Ascending aorta (tissue), 2 donors: ENCODE measurements at regions not wholly inside any gene's neighbourhood (a gene's known extent, or its start where the extent isn't known, plus 50 kb on each side); places are given as distances from the start of the nearest gene placed in this dataset.

Source experiments
- DNase-seq, 2 donors: peaks; one replicate each; pipeline ENCODE4 v3.0.0-alpha.2; 2019; ENCODE audit warnings: low spot score in 2 of 2
- H3K27ac ChIP-seq, 2 donors: fragments of 200-600 bp; sonication (generic); one replicate each; pipeline ENCODE4 v1.5.1; 2016 to 2017; ENCODE audit warnings: mild to moderate bottlenecking in 1 of 2
- H3K27me3 ChIP-seq: fragments of 200-600 bp; sonication (generic); one replicate; pipeline ENCODE4 v1.5.1; 2017
- H3K36me3 ChIP-seq, 2 donors: fragments of 200-600 bp; sonication (generic); one replicate each; pipeline ENCODE4 v1.5.1; 2016
- H3K4me1 ChIP-seq, 2 donors: fragments of 200-600 bp; sonication (generic); one replicate each; pipeline ENCODE4 v1.5.1; 2016 to 2017; ENCODE audit warnings: mild to moderate bottlenecking in 1 of 2
- H3K4me3 ChIP-seq, 2 donors: fragments of 200-600 bp; sonication (generic); one replicate each; pipeline ENCODE4 v1.5.1; 2016 to 2017; ENCODE audit warnings: mild to moderate bottlenecking in 1 of 2
- H3K9me3 ChIP-seq, 2 donors: fragments of 200-600 bp; sonication (generic); one replicate each; pipeline ENCODE4 v1.5.1; 2016
- intact Hi-C: fragments of 100-400 bp; cut with DNase I; formaldehyde crosslinking; loops from one replicate; pipeline ENCODE4 v1.15.1; 2023
- TF ChIP-seq, protein P1 (sequence below), 3 experiments: fragments of 200-600 bp in 2 of 3; fragments of 450-650 bp in 1 of 3; sonication (generic) in 2 of 3; IDR thresholded peaks; one replicate each; pipeline ENCODE4 v1.5.1; 2016 to 2019; ENCODE audit warnings: antibody characterized with exemption in 3 of 3, mild to moderate bottlenecking in 1 of 3, moderate library complexity in 1 of 3

DNA sequence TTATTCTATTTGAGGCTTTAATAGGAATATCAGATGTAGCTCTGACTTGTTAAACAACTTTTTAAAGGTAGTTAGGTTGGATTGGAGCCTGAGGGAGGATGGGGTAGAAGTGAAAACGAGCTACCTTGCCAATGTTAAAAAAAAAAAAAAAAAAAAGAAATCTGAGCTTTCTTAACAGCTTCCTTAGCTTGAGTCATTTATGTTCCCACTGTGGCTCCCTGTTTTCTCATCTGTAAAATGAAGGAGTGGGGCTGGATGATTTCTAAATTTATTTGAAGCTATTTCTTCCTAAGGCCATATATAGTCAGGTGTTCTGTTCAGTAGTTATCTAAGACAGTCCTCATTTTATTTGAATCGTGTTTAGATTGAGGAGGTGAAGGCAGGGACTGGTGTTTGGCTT is 105.7 kb downstream of the EDEM1 start:
- no peaks in the 10 kb centered on the region for H3K36me3 ChIP-seq
- no peaks in the 10 kb centered on the region for H3K9me3 ChIP-seq
- TF ChIP-seq, protein P1, sequence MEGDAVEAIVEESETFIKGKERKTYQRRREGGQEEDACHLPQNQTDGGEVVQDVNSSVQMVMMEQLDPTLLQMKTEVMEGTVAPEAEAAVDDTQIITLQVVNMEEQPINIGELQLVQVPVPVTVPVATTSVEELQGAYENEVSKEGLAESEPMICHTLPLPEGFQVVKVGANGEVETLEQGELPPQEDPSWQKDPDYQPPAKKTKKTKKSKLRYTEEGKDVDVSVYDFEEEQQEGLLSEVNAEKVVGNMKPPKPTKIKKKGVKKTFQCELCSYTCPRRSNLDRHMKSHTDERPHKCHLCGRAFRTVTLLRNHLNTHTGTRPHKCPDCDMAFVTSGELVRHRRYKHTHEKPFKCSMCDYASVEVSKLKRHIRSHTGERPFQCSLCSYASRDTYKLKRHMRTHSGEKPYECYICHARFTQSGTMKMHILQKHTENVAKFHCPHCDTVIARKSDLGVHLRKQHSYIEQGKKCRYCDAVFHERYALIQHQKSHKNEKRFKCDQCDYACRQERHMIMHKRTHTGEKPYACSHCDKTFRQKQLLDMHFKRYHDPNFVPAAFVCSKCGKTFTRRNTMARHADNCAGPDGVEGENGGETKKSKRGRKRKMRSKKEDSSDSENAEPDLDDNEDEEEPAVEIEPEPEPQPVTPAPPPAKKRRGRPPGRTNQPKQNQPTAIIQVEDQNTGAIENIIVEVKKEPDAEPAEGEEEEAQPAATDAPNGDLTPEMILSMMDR (IDR thresholded peaks at IDR 0.05): no peak
- intact Hi-C loops: no loop called here
- no peak overlapping the region for H3K27ac ChIP-seq
- H3K4me1 ChIP-seq: no peaks in the 10 kb centered on the region
- DNase-seq: no peak
- no peaks in the 10 kb centered on the region for H3K27me3 ChIP-seq
- H3K4me3 ChIP-seq: no peak overlapping the region

DNA sequence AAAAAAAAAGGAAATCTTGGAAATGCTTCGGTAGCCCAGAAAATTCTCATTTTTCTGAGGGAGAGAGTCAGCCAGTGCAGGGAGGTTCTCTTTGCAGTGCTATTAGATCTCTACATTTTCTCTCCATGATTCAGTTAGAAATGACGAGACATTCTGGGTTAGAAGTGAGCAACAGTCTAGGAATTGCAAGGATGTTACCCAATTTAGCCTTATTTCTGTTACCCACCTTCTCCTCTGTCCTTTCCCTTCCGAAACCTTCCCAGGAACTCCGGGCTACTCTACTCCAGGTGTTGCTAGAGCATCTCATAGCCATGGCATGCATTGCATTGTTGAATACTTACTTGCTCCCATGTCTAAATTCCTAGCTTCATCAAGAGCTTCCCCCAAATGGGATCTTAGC is 106.8 kb downstream of the EDEM1 start:
- no peak for DNase-seq
- H3K36me3 ChIP-seq: no peaks in the 10 kb centered on the region
- no peaks in the 10 kb centered on the region for H3K9me3 ChIP-seq
- TF ChIP-seq, protein P1 (IDR thresholded peaks at IDR 0.05): no peak
- no peak overlapping the region for H3K27ac ChIP-seq
- H3K27me3 ChIP-seq: no peaks in the 10 kb centered on the region
- no peak overlapping the region for H3K4me3 ChIP-seq
- intact Hi-C loops: no loop called here
- H3K4me1 ChIP-seq: no peaks in the 10 kb centered on the region

- Histone ChIP-seq H3K27me3 (no peaks in the 10 kb centered on the region), H3K4me3 (no peak overlapping the region), H3K4me1 (no peaks in the 10 kb centered on the region), H3K9me3 (no peaks in the 10 kb centered on the region), H3K36me3 (no peaks in the 10 kb centered on the region), H3K27ac (no peak overlapping the region)
- intact Hi-C loops: no loop called here
- TF ChIP-seq, protein P1 (IDR thresholded peaks at IDR 0.05): no peak
- DNase-seq: no peak
Measured at GRCh38 chr3:5295191-5295690, 107.7 kb downstream of the EDEM1 start.

DNA sequence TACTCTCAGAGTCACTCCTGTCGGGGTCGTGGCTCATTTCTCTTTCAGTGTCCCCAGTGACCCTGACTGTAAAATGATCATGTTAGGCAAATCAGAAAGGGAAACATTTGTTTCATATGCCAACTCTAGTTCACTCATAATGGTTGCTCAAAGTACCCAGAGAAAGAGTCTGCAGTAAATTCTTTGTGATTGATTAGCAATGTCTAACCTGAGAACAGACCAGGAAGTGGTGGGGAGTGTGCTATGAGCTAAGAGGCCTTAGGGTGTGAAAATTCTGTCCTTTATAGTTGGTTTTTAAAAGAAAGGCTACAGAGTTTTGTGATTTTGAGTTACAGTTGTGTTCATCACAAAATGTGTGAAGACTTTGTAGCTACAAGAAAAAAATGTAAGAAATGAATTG is 108.9 kb downstream of the EDEM1 start:
- DNase-seq: no peak
- no peak overlapping the region for H3K4me3 ChIP-seq
- H3K9me3 ChIP-seq: no peaks in the 10 kb centered on the region
- no peaks in the 10 kb centered on the region for H3K4me1 ChIP-seq
- no peaks in the 10 kb centered on the region for H3K36me3 ChIP-seq
- H3K27me3 ChIP-seq: no peaks in the 10 kb centered on the region
- intact Hi-C loops: no loop called here
- no peak overlapping the region for H3K27ac ChIP-seq
- TF ChIP-seq, protein P1 (IDR thresholded peaks at IDR 0.05): no peak

DNA sequence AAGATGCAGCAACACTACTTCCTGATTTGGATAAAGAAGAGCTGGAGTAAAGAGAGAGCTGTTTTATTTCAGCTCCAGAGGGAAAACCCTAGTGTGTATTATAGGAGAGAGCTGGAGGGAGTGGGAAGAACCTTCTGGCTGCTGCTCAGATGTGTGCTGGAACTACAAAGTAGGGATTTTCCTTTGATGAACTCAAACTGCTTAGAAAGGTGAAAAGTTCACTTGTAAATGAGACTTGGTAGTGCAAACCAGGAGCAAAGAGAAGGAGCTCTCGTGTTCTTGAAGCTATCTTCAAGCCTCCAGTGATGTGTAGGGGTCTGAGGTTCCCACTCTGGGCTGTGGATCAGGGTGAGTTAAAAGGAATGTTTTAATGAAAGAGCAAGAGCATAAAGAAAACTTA is 110.4 kb downstream of the EDEM1 start:
- H3K27me3 ChIP-seq: no peaks in the 10 kb centered on the region
- DNase-seq: no peak
- H3K27ac ChIP-seq: no peak overlapping the region
- intact Hi-C loops: no loop called here
- H3K4me1 ChIP-seq: no peaks in the 10 kb centered on the region
- TF ChIP-seq, protein P1 (IDR thresholded peaks at IDR 0.05): no peak
- no peaks in the 10 kb centered on the region for H3K9me3 ChIP-seq
- H3K4me3 ChIP-seq: no peak overlapping the region
- no peaks in the 10 kb centered on the region for H3K36me3 ChIP-seq

- Histone ChIP-seq H3K9me3 (no peaks in the 10 kb centered on the region), H3K27me3 (no peaks in the 10 kb centered on the region), H3K27ac (no peak overlapping the region), H3K36me3 (no peaks in the 10 kb centered on the region), H3K4me3 (no peak overlapping the region), H3K4me1 (no peaks in the 10 kb centered on the region)
- DNase-seq: no peak
- TF ChIP-seq, protein P1 (IDR thresholded peaks at IDR 0.05): no peak
- intact Hi-C loops: no loop called here
Measured at GRCh38 chr3:5298453-5298852, 110.9 kb downstream of the EDEM1 start.
